Stimulated activated CD4-positive, alpha-beta T cell treated with anti-CD3 and anti-CD28 coated beads, TNF-alpha, amount 100 ng/mL, for 1 hour (primary cell): ENCODE measurements at regions not wholly inside any gene's neighbourhood (a gene's known extent, or its start where the extent isn't known, plus 50 kb on each side); places are given as distances from the start of the nearest gene placed in this dataset.

Experiments
- DNase-seq, 3 donors: peaks; one replicate each; pipeline ENCODE4 v3.0.0-alpha.2; 2020; ENCODE audit warnings: low read depth in 3 of 3, low spot score in 1 of 3

DNA sequence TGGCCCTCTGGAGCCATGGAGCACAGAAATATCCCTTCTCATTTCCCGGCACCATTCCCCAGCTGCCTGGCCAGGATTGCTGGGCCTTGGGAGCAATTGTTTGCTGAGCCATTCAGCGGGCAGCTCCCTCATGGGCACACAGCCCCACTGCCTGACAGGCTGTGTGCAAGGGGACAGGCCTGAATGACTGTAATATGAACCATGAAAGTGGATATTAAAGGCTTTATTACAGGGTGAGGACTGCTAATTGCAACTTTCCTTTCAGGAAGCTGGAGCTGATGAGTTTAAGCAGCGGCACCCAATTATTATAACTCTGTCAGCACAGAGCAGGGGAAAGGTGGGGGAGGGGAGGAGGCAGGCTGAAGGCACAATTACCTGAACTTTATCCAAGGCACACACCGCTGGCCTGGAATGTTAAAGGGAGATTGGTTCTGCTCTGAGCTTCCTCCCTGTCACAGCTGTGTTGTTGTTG lies 159.8 kb upstream of the SDK2 start:
- DNase-seq = no peak

DNA sequence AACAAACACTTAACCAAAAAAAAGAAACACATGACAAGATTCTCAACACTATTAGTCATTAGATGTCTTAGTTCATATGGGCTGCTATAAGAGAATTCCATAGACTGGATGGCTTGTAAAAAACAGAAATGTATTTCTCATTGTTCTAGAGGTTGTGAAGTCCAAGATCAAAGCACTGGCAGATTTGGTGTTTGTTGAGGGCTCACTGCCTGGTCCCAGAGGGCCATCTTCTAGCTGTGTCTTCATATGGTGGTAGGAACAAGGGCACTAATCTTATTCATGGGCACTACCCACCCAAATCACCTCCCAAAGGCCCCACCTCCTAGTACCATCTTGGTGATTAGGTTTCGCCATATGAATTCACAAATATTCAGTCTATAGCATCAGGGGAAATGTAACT lies 162.5 kb upstream of the SDK2 start:
- DNase-seq = no peak

DNA sequence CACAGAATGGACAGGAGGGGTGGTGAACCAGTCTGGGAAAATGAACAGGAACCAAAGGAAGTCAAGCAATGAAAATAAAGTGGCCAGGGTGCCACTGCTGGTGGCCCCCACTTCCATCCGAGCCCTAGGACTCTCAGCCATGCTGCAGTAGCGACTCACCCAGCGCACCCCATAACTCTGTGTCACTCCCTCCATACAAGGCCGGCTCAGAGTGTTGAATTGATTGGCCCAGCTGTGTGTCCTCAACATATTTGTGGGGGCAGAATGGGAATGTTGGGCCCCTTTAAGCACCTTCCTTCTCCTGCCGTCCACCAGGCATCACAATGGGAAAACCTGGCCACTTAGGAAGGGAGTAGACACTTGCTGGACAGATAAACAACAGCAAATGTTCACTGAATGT lies 169.0 kb upstream of the SDK2 start:
- no peak for DNase-seq

DNA sequence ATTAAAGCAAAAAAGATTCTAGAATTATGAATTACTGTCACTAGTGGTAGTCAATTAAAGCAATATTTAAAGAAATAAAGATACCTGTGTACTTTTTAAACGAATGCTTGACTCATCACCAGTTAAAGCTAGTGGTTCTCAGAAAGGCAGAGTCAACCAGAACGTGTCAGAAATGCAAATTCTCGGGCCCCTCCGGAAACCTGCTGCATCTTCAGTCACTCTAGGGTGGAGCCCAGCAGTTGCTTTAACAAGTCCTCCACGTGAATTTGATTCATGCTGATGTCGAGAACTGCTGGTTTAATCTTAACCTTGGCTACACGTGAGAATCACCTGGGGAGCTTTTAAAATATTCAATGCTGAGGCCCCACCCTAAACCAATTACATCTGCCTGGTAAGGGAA lies 169.8 kb upstream of the SDK2 start:
- no peak for DNase-seq

DNA sequence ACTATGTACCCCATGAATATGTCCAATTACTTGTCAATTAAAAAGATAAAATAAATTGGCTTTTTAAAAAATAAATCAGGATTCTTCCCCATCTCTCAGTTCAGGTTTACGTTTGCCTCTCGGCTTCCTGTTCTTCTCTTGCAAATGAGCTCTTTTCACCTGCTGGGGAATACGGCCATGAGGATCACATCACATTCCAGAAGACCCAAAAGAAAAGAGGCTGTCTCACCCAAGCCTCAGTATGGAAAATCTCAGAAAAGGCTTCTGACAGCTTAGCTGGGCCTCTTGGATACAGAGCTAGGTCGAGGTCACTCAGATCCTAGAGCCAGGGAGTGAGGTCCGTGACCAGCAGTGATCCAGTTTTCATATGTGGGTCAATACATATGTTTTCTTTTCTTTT lies 171.2 kb upstream of the SDK2 start:
- no peak for DNase-seq

DNA sequence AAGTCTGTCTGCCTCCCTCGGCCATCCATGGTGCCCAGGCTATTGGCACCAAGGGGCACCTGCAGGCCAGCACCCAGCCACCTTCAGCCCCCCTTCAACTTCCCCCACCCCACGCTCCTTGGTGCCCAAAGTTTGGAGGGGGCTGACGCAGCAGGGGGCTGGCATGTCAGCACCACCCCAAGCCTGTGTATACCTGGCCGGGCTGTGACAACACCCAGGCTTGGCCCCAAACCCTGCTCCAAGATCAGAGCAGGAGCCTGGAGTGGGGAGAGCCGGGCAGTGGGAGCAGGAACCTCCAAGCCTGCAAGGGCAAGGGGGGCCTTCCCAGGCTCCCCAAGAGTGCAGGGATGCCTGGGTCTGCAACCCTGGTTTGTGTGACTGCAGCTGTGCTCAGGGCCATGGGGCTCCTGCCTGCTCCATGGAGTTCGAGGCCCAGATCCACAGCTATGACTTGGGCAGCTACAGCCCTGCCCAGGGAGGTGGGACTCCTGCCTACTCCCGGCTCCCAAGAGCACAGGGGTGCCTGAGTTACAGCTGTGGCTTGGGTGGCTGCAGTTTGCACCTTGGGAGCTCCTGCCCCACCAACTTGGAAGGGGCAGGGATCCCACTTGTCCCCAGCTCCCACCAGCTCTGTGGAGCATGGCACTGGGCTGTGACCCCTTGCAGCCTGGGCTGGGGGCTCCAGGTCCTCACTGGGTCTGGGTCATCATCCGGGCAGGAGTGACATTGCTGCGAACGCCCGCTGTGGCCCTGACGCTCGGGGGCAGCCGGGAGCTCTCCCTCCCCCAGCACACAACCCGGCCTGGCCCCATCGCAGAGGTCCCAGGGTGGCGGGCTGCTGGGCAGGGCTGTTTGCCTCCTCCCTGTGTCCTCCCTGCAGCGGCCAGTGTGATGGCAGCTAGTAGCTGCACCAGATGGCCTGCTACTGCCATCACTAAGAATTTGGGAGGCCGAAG lies 175.5 kb upstream of the SDK2 start:
- DNase-seq = no peak

DNA sequence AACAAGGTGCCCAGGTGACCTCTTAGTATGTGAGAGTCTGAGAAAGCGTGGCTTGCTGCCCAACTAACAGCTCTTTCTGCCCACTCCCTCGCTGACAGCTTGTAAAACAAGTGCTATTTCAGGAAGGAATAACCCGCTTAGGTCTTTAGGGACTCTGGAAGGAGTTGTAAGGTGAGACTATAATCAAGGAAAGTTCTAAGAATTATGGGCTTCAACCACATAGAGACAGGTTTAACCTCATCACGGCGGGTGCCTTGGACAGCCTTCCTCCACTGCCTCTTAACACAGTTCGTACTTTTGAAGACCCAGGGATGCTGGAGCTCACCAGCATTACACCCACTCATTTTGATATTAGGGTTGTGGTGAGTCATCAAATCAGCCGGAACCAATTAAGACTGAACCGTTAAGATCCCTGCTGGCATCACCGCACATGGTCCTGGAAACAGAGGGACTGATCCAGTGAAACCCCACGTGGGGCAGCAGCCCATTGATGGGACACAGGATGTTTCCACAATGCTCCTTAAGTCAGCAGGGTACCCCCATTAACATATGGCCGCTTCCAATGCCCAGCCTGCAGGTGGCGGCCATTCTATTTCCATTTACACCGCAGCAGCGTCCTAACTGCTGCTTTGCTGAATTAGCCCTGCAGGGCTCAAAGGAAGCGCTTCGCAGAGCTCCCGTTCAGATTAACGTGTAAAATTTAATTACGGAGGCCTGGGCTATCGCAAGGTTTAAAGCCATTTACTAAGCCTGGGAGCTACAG lies 176.6 kb upstream of the SDK2 start:
- DNase-seq = no peak

DNA sequence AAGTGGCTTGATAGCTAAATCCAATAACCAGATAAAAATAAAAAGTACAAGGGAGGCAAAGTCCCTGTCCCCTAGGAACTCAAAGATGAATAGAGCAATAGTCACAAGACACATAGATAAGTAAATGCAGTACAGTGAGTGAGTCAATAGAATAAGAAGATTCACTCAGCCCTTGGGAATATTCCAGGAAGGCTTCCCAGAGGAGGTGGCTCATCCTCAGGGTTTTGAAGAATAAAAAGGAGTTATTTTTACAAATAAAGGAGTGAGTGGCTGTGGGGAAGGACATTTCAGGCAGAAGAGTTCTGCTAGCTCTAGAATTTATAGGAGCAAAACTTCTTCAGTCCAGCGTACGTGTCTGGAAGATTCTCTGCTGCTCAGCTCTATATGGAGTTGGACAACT lies 177.4 kb upstream of the SDK2 start:
- no peak for DNase-seq

DNA sequence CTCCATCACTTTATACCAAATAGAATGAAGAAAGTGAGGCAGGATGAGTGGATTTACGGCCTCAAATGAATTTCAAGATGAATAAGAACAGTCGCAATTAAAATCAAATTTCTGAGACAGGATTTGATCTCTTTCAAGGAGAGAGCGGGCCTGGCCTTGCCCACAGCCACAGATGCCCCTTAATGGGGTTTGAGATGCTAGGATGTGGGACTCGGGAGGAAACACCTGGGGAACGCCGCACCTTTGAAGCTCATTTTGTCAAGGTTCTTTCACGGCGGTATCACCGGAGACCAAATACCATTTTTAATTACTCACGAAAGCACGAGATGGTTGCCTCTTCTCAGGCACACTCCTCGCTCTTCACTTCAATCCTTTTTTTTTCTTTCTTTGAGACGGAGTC lies 178.1 kb upstream of the SDK2 start:
- no peak for DNase-seq

DNA sequence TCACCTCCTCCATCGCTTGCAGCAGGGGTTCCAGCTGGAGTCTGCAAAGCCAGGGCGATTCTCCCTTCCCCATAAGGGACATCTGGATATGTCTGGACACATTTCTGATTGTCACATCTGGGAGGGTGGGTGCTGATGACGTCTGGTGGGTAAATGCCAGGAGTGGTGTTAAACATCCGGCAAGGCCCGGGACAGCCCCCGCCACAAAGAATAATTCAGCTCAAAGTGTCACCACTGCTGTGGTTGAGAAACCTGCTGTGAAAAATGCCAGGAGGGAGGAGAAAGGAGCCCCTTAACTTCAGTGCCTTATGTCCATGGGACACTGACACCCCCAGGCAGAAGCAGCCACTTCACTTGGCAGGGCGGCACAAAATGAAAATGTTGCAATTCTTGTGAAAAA lies 179.4 kb upstream of the SDK2 start:
- no peak for DNase-seq

DNA sequence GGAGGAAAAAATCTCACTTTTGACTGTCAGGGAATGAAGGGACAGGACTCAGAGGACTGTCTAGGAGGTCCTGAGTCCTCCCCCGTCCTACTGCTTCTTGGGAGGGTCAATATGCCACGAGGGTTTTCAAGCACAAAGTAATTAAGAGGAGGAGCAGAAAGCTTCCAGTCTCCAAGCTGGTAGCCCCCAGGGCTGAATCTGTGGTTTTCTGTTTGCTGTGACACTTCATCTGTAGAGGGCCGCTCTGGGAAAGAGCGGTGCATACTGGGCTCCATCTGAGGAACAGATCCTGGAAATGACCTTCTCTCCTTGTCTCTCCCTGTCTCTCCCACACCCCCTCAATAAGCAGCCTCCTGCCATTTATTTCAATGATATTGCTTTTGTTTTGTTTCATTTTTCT lies 180.1 kb upstream of the SDK2 start:
- no peak for DNase-seq

DNA sequence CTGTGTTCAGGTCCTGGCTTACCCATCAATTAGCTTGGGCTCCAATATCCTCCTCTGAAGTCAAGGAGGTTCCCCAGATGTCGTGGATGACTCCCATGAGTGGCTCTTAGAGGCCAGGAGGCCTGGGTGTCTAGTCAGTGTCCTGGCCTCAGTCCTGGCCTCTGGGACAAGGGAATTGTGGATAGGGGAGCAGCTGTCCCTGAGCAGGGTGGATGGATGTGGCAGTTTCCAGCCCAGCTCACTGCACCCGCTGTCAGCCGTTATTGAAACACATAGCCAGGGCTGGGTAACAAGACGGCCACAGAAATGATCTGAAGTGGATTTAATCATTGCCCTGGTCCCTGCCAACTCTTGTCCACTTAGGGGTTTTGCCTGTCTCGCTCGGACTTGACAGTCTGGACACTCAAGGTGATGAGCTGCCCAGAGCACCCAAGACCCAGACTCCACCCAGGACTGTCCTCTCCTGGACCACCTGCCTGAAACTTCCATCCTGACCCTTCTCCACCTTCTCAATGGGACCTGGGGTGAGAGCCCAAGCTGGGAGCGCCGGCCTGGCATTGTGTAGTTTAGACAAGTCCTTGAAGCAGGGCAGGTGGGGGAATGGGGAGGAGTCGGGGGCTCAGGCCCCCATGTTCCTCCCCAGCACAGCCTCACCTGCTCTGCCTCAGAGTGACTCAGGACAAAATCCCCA lies 182.1 kb upstream of the SDK2 start:
- DNase-seq = no peak

DNA sequence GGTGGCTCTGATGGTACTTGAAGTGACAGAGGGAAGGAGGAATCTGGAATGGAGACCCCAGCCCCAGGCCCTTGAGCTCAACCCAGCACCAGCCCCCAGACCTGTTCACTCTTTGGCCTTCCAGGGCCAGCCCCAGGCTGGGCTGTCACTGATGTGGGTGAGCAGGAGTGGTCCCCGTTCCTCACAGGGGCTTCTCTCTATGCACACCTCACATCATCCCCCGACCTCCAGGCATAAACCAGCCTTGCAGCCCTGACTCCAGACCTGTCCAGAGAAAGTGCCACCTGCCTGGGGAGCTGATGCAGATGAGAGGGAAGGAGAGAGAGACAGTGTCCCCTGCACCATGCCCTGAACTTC lies 182.6 kb upstream of the SDK2 start:
- DNase-seq = no peak

DNA sequence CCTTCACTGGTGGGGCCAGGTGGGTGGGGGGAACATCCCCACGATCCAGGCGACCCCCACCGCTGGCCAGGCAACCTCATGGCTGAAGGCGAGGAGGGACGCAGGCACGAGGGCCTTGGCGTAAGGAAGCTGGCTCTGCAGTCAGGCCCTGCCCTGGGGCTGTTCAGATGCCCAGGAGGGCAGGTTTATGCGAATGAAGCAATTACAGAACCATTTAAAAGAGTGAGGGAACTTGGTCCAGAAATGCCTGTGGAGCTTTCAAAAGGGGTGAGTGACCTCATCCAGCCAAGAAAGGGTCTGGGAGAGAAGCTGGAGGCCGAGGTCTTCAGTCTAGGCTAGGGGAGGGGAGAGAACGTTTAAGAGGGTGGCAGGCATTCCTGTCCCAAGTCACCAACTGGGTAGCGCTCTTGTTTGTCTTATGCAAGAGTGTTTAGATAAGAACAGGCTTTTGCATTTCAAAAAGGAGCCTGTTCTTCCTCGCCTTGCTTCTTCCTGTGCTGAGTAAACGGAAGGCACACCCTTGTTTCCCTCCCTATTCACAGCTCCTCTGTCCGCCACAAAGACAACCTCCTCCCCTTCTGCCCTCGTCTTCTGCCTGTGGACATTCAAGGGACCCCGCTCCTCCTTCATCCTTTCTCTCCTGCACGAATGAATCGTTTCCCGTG lies 183.5 kb upstream of the SDK2 start:
- no peak for DNase-seq

DNA sequence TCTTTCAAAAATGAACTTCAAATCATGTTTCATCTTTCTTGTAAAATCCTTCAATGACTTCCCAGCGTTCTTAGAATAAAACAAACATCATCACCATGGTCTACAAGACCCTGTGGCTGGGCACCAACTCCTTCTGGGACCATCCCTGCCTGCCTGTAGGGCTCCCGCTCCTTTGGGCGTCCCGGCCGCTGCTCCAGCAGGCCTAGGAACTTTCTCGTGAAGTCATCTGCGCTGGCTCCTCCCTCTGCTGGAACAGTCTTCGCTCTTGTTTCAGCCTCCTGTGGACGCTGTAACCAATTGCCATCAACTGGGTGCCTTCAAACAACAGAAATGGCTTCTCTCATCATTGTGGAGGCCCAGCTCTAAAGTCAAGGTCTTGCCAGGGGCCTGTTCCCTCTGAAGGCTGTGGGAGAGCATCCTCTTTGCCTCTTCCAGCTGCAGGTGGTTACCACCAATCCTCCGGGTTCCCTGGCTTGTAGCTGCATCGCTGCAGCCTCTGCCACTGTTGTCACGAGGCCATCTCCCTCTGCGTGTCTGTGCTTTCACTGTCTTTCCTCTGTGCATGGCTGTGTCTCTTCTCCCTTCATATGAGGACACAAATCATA lies 185.5 kb upstream of the SDK2 start:
- DNase-seq = no peak

DNA sequence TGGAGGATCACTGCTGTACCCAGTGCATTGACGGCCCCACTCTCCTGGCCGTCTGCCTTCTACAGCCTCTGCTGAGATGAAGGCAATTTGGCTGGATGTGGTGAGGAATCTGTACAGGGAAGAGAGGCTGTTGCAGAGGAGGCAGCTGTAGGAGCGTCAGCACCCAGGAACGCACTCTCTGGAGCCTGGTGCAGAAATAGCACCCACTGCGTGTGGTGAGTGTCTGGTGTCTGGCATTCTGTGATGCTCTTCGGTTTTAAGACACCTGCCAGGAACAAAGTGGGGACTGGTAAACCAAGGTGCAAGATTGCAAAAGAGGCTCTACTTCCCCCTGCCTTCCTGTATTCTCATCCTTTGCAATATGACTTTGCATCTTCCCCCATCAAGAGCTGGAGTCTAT lies 187.5 kb upstream of the SDK2 start:
- no peak for DNase-seq

DNA sequence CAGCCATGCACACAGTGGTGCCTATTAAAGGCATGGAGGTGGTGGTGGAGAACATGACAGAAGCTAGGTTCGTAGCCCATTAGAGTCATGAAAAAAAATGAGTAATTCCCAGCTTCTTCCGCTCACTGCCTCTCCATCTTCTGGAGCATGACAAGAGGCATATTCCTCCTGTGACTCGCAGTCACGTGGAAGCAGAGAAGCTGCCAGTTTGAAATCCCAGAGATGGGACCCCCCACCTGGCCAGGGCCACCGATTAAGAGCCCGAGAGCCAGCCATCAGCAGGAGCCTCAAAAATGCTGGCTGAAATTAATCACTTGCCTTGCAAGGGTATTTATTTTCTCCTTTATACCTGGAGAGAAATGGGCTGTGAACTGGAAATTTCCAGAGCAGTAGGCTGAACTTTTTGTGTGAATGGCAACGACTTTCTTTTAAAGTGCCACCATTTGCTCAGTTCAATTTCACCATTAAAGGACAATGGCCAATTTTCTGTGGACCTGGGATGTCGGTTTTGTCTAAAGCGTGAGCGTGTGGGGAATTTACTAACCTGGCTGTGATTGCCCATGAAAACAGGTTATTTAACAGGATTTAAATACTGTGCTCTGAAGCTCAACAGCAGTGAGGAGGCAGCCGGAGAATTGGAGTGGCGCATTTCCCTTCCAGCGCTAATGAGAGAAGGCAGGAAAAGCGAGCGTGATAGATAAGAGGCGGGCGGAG lies 189.7 kb upstream of the SDK2 start:
- DNase-seq = no peak

DNA sequence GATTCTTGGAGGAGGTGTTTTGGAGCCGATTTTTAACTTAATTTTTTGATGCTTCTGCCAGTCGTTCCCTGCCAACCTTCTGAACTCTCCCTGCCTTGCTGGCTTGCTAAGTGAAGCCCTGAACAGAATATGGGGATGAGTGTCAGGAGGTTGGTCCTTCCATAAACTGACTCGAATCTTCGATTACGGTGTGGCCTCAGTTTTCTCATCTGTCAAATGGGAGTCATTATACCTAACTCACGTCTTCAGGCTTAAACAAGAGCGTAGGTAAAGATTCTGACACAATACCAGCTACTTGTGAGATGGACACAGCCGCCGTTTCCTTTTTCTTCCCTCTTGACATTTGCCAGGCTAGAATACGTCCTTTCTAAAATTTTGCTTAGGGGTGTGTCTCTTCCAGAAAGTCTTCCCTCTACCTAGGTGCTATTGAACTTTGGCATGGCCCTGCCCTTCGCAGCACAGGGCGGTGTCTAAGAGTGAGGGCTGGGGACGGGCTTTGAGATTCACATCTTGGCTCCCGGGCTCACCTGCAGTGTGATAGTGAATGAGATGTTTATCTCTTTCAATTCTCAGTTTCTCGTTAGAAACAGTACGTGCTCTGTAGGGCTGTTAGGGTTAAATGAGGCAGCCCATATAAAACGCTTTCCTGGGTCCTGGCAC lies 190.6 kb upstream of the SDK2 start:
- DNase-seq = no peak

DNA sequence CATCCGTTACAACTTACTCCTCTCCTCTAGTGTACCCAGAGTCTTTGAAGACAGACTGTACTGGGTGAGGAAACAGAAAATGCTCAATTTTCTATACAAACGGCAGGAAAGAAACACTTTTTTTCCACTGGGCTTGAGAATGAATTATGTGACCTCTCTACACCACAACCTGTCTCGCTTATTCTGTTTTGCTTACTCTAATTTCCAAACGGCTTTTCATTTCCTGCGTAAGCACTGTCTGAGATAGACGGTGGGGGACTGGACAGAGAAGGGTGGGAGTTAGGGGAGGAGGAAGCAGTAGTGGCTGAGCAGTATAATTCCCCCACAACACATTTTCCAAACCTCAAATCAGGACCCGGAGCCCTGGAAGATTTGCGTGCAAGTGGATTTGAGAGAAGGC lies 191.4 kb upstream of the SDK2 start:
- no peak for DNase-seq

DNA sequence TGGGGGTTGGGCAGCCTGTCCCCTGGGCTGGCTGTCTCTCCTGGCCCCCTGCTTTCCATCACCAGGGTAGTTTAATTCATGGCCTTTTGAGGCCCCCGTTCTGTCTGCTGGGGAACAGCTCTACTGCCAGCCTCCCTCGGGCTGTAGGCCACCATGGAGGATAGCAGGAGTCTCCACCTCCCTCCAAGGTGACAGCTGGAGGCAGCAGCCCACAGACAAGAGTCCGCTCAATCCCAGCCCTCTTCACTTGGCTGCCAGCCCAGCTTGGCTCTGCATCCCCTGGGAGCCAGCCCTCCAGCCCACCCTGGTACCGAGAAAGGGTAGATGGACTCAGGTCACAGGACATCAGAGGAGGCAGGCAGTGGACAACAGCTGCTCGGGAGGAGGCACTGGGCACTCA lies 194.6 kb upstream of the SDK2 start:
- no peak for DNase-seq
